HG02840 (cell line): ENCODE measurements at regions not wholly inside any gene's neighbourhood (a gene's known extent, or its start where the extent isn't known, plus 50 kb on each side); places are given as distances from the start of the nearest gene placed in this dataset.

ENCODE experiments used
- ATAC-seq: cut with Tn5 transposase; IDR thresholded peaks from one replicate; pipeline ENCODE4 v1.9.1; 2021; ENCODE audit warnings: mild to moderate bottlenecking, moderate library complexity, moderate number of reproducible peaks; ENCODE audit not compliant: unreplicated experiment, low FRiP score

GRCh38 chr16:85971902-85972638, 73.1 kb downstream of the IRF8 start:
- ATAC-seq = no peak

- ATAC-seq = no peak
These were observed 75.7 kb downstream of the IRF8 start for GRCh38 chr16:85974428-85975375.

- ATAC-seq = no peak
These were observed 76.6 kb downstream of the IRF8 start for GRCh38 chr16:85975451-85975981.

GRCh38 chr16:85978291-85978775, 79.4 kb downstream of the IRF8 start:
- no peak for ATAC-seq

- ATAC-seq = no peak
These were observed 80.0 kb downstream of the IRF8 start for GRCh38 chr16:85978976-85979375.

GRCh38 chr16:85979605-85980004, 80.6 kb downstream of the IRF8 start:
- ATAC-seq = no peak

- no peak for ATAC-seq
These were observed 81.7 kb downstream of the IRF8 start for GRCh38 chr16:85980686-85981085.

- ATAC-seq = no peak
These were observed 83.0 kb downstream of the IRF8 start for GRCh38 chr16:85981826-85982562.

- ATAC-seq = no peak
These were observed 83.6 kb downstream of the IRF8 start for GRCh38 chr16:85982563-85982939.

GRCh38 chr16:85983064-85983463, 84.1 kb downstream of the IRF8 start:
- no peak for ATAC-seq

- ATAC-seq = no peak
These were observed 84.8 kb downstream of the IRF8 start for GRCh38 chr16:85983606-85984230.

- ATAC-seq = no peak
These were observed 85.4 kb downstream of the IRF8 start for GRCh38 chr16:85984231-85984880.

- no peak for ATAC-seq
These were observed 86.0 kb downstream of the IRF8 start for GRCh38 chr16:85984947-85985451.

- ATAC-seq = no peak
These were observed 88.2 kb downstream of the IRF8 start for GRCh38 chr16:85986931-85987749.

- no peak for ATAC-seq
These were observed 88.8 kb downstream of the IRF8 start for GRCh38 chr16:85987750-85988078.

- no peak for ATAC-seq
These were observed 89.3 kb downstream of the IRF8 start for GRCh38 chr16:85988306-85988705.

- ATAC-seq = peak; percentile 53
These were observed 89.9 kb downstream of the IRF8 start for GRCh38 chr16:85988723-85989313.

GRCh38 chr16:85989376-85989775, 90.4 kb downstream of the IRF8 start:
- no peak for ATAC-seq
